Activated T-cell treated with anti-CD3 and anti-CD28 coated beads, Interleukin-2, amount 50 U/mL, for 24 hours (primary cell): ENCODE measurements at regions not wholly inside any gene's neighbourhood (a gene's known extent, or its start where the extent isn't known, plus 50 kb on each side); places are given as distances from the start of the nearest gene placed in this dataset.

ENCODE experiments used
- DNase-seq: peaks from one replicate; pipeline ENCODE4 v3.0.0-alpha.2; 2020
- H3K27ac Mint-ChIP-seq: 2 replicates; pipeline ENCODE4 v1.8.0; 2020; ENCODE audit warnings: mild to moderate bottlenecking, mixed read lengths
- H3K27me3 Mint-ChIP-seq: 2 replicates; pipeline ENCODE4 v1.8.0; 2020; ENCODE audit warnings: mixed read lengths
- H3K36me3 Mint-ChIP-seq: 2 replicates; pipeline ENCODE4 v1.8.0; 2020; ENCODE audit warnings: low read depth, mixed read lengths
- H3K4me1 Mint-ChIP-seq: 2 replicates; pipeline ENCODE4 v1.8.0; 2020; ENCODE audit warnings: low read depth, mixed read lengths
- H3K4me3 Mint-ChIP-seq: 2 replicates; pipeline ENCODE4 v1.8.0; 2020; ENCODE audit warnings: mild to moderate bottlenecking, moderate library complexity, mixed read lengths
- H3K9me3 Mint-ChIP-seq: 2 replicates; pipeline ENCODE4 v1.8.0; 2020; ENCODE audit warnings: mixed read lengths

DNA sequence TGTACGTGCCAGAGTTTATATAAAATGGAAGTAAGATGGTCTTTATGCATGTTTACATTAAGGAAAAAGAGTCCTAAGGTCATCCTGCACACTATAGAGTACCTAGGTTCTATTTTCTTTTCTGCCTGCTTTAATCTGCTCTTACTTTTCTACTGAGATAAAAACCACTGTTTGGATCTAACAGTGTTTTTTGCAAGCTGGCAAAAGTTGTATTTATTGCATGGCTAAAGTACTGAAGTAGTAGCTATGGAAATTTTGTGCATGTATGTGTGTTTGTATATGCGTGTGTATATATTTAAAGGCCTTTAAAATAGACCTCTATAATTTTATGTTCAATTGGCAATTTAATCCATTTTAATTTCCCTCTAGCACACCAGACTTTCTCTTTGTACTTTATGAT is 98.3 kb upstream of the CPSF6 start:
- Mint-ChIP-seq H3K4me1 (no peaks in the 10 kb centered on the region), H3K27ac (no peak overlapping the region), H3K27me3 (peaks cover 19% of the 10 kb centered on the region), H3K36me3 (peaks cover 6% of the 10 kb centered on the region), H3K9me3 (peaks cover 24% of the 10 kb centered on the region), H3K4me3 (no peak overlapping the region)
- no peak for DNase-seq

DNA sequence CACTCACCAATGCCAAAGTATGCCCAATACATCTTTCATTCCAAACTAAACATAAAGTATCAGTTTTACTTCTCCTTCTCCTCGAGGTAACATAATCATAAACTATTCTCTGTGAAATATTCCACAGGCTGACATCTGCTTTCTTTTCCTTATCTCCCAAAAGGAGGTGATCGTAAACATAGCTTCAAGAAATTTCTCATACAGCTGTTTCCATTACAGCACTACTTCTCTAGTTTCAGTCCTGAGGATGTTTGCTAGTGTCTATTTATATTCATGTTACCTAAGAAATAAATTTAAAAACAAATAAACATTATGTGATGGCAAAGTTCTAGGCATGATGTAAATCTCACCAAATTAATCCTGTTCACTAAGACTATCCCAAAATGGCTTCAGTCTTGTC is 90.1 kb upstream of the CPSF6 start:
- H3K27ac Mint-ChIP-seq = no peak overlapping the region
- DNase-seq = no peak

DNA sequence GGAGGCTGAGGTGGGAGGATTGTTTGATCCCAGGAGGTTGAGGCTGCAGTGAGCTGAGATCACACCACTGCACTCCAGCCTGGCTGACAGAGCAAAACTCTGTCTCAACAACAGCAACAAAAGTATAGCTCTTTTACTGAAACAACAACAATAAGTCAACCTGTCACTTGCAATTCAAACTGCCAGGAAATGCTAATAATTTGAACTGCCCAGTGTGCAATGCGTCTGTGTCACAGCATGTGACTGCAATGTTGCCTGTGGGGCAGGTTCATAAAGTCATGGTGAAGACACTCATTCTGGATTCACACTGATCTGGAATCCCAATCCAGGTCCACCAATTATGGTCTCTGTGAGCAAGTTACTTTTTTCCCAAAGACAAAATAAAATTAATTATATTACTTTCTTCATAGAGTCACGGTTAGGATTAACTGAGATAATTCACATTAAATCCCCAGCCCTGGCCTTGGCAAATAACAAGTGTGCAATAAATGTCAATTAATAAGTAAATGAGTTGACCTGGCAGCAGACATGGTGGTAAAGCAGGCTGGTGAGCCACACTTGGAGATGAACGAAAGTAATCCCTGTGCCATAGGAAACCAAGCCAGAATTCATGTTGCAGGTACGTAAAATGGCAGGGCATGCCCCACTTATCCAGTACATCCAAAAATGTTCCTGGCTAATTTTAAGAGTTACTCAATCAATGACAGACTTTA is 89.1 kb upstream of the CPSF6 start:
- no peaks in the 10 kb centered on the region for H3K27me3 Mint-ChIP-seq
- no peaks in the 10 kb centered on the region for H3K9me3 Mint-ChIP-seq
- DNase-seq = no peak
- peaks cover 23% of the 10 kb centered on the region for H3K4me1 Mint-ChIP-seq
- H3K27ac Mint-ChIP-seq = no peak overlapping the region
- H3K4me3 Mint-ChIP-seq = no peak overlapping the region
- no peaks in the 10 kb centered on the region for H3K36me3 Mint-ChIP-seq

More for the DNA sequence above, 90.1 kb upstream of the CPSF6 start:
- Mint-ChIP-seq H3K4me1 (peaks cover 14% of the 10 kb centered on the region), H3K9me3 (no peaks in the 10 kb centered on the region), H3K4me3 (no peak overlapping the region), H3K36me3 (no peaks in the 10 kb centered on the region), H3K27me3 (no peaks in the 10 kb centered on the region)

DNA sequence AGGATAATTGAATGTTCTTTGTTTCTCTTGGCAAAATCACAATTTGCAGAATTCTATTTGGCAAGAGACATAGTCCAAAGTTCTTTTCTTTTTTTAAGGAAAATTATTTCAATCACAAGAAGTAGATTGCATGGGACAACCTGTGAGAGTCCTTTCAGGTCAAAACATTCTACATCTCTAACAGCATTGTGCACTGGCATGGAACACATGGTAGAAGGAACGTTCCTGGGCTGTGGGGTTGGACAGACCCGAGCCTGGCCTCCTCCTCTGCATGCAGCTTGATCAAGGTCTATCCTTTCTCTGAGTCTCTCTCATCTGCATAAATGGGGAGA is 88.6 kb upstream of the CPSF6 start:
- Mint-ChIP-seq H3K9me3 (no peaks in the 10 kb centered on the region), H3K4me3 (no peak overlapping the region), H3K27me3 (no peaks in the 10 kb centered on the region), H3K27ac (no peak overlapping the region), H3K36me3 (no peaks in the 10 kb centered on the region), H3K4me1 (peaks cover 28% of the 10 kb centered on the region)
- no peak for DNase-seq

DNA sequence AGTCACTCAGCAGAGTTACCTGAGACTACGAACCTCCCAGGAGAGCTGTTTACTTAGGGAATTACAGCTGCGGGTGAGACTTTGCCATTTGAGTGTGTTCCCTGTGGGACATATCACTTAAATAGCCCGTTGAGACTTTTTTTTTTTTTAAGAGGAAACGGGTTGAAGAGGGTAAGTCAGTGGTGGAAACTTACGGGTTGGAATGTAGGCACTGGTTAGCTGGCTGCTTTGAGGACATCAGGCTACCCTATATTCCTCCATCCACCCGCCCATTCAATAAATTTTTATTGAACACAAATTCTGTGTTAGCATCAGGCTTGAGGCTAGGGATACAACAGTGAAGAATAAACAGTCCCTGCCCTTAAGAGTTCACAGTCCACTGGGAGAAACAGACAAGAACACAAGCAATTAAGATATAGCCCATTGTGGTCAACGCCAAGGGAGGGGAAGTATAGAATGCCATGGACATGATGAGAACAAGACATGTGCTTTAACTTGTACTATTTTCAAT is 88.1 kb upstream of the CPSF6 start:
- H3K4me3 Mint-ChIP-seq = no peak overlapping the region
- peaks cover 32% of the 10 kb centered on the region for H3K4me1 Mint-ChIP-seq
- H3K36me3 Mint-ChIP-seq = no peaks in the 10 kb centered on the region
- DNase-seq = no peak
- H3K27ac Mint-ChIP-seq = no peak overlapping the region
- no peaks in the 10 kb centered on the region for H3K27me3 Mint-ChIP-seq
- H3K9me3 Mint-ChIP-seq = no peaks in the 10 kb centered on the region

DNA sequence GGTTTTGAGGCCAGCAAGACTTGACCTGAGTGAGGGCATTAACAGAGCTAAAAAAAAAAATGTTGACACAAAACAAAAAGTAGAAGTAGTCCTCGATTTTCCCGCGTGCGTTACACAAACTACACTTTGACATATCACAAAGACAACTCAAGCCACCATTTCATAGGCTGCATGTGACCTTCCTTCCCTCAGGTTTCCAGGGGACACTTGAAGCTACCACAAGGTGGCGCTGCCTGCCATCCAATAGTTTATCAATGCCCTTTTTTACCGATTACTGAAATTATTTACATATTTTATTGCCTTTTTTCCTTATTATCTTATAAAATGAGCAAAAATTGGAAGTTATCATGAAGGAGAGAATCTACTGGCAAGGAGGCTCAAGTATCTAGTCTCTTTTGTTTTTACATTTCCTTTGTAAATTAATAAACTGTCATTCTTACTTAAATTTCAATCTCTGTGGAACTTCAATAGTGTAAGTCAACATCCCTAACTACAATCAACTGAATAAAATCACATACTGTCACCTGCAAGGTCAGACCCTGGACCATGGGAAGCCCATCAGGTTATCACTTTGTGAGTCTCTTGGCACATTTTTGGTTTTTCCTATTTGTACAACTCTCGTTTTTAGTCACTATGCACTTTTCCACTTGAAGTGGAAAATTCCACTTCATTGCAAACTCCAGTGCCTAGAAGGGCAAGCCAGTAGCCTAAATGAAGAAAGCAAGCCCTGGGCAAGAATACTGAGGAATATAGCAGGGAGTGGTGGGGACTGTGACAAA is 84.6 kb upstream of the CPSF6 start:
- Mint-ChIP-seq H3K4me3 (no peak overlapping the region), H3K27ac (peak overlapping the region; percentile 57), H3K27me3 (no peaks in the 10 kb centered on the region), H3K4me1 (peaks cover 43% of the 10 kb centered on the region), H3K36me3 (no peaks in the 10 kb centered on the region), H3K9me3 (no peaks in the 10 kb centered on the region)
- DNase-seq = peak; percentile 80

DNA sequence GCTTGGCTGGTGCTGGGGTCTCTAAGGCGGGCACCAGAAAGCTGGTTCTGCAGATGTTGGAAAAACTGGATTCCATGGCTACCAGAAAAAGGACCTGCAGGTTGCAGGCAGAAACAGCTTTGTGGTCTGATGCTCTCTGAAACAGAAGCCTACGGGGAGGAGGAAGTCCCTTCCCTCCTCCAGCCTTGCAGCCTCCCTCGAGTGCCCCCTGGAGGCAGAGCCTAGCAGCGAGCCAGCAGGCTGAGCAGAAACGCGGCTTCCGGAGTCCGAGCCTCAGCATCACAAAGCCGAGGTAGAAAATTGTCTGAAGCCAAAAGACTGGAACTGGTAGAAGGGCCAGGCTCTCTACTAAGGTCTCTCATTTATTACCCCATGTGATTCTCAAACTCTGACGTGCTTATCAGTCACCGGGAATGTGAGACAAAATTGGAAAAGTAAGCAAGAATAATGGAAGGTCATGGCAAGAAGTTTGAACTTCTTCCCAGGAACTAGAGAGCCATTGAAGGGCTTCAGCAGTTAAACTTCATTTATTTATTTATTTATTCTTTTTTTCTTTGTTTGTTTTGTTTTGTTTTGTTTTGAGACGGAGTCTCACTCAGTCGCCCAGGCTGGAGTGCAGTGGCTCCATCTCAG is 82.2 kb upstream of the CPSF6 start:
- Mint-ChIP-seq H3K27ac (peak overlapping the region; percentile 66), H3K4me3 (peak overlapping the region; percentile 54), H3K9me3 (no peaks in the 10 kb centered on the region), H3K27me3 (no peaks in the 10 kb centered on the region), H3K4me1 (peaks cover 61% of the 10 kb centered on the region), H3K36me3 (no peaks in the 10 kb centered on the region)
- peak; percentile 94 for DNase-seq

DNA sequence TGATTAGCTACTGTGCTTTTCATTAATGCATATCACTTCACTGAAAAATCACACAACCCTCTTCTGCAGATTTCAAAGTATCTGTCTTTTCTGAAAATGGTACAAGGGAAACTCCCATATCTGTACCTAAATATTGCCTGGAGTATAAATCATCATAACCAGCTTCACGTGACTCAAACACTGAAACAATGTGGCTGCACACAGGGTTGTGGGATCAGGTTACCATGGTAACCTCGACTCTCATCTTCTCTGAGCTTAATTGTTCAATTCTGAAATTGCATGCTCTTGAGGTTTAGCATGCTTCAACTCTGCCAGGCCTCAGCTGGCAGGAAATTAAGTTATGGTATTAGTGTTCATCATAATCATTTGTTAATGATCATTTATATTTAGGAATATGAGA is 77.5 kb upstream of the CPSF6 start:
- Mint-ChIP-seq H3K4me3 (no peak overlapping the region), H3K4me1 (peaks cover 33% of the 10 kb centered on the region), H3K9me3 (no peaks in the 10 kb centered on the region), H3K27me3 (no peaks in the 10 kb centered on the region), H3K36me3 (no peaks in the 10 kb centered on the region), H3K27ac (peak overlapping the region; percentile 66)
- no peak for DNase-seq

DNA sequence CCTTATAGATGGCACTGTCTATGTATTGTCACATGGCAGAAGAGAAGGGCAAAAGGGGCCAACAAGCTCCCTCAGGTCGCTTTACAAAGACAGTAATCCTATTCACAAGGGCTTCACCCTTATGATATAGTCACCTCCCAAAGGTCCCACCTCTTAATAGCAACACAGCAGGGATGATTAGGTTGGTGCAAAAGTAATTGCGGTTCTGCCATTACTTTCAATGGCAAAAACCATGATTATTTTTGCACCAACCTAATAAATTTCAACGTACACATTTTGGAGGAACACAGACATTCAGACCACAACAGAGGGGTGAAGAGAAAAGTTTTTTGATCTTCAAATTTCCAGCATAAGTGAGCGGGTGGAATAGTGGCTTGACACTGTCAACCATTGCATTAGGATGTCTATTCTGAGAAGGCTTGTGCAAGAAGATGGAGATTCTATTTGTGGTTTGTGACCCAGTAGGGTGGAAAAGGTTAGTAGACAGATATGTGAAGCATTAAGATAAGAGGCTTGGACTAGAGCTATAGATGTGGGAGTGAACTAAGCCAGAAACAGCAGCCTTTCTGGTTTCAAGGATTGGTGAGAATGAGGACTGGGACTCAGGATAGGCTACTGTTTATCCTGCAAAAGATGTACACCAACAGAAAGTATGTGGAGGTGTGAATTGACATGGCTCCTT is 75.5 kb upstream of the CPSF6 start:
- Mint-ChIP-seq H3K36me3 (no peaks in the 10 kb centered on the region), H3K27me3 (no peaks in the 10 kb centered on the region), H3K4me3 (no peak overlapping the region), H3K27ac (no peak overlapping the region), H3K4me1 (peaks cover 26% of the 10 kb centered on the region), H3K9me3 (no peaks in the 10 kb centered on the region)
- DNase-seq = no peak

DNA sequence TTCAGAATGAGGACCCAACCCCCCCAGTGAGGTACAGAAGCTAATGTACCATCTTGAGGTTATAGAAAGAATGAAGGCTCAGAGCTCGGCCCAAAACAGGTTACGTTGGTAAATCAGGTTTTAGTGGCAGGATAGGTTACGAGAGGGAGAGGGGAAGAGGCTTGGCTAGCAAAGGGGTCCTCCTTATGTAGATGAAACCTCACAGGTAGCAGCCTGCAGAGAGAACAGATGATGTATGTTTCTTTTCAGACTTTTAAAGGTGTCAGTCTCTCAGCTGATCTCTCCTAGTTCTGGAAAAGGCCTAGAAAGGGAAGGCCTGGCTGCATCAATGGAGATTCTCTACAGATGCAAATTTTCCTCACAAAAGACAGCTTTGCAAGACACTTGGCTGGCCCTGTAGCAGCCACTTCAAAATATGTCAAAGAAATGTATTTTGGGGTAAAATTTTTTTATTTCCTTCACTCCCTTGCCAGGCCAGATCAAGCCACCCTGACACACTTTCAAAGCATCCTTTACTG is 71.7 kb upstream of the CPSF6 start:
- Mint-ChIP-seq H3K27me3 (no peaks in the 10 kb centered on the region), H3K4me3 (no peak overlapping the region), H3K9me3 (no peaks in the 10 kb centered on the region), H3K36me3 (no peaks in the 10 kb centered on the region), H3K27ac (no peak overlapping the region), H3K4me1 (peaks cover 3% of the 10 kb centered on the region)
- DNase-seq = no peak

DNA sequence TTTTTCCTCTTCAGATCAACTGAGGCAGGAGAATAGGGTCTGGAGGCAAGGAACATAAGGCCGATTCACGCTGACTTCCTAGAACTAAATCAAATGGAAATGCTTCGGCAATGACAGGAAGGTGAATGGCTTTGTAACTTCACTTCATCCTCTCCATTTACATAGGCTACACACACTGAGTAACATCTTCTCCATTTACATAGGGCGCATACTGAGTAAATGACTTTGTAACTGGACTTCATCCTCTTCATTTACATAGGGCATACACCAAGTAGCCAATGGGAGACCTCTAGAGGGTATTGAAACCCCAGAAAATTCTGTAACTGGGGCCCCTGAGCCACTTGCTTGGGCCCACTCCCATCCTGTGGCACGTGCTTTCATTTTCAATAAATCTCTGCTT is 71.0 kb upstream of the CPSF6 start:
- Mint-ChIP-seq H3K36me3 (no peaks in the 10 kb centered on the region), H3K4me1 (peaks cover 3% of the 10 kb centered on the region), H3K9me3 (no peaks in the 10 kb centered on the region), H3K27me3 (no peaks in the 10 kb centered on the region), H3K4me3 (no peak overlapping the region), H3K27ac (no peak overlapping the region)
- DNase-seq = no peak

DNA sequence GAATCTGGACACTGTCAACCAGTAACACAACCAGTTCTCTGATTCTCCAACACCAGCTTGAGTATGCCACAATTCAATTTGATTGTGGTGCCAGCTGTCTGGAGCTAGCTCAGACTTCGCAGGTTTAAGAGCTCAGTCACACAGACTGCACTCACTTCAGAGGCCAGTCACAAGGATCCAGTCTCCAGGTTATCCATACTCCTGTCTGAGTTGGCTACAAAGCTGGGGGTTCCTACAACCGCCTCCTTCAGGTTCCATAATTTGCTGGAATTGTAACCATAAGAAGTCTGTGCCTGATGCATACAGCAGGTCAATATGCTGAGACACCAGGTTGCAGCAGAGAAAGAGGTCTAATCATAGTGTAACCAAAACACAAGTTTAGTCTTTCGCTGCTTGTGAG is 70.5 kb upstream of the CPSF6 start:
- H3K4me1 Mint-ChIP-seq = peaks cover 2% of the 10 kb centered on the region
- DNase-seq = no peak
- no peak overlapping the region for H3K27ac Mint-ChIP-seq
- H3K9me3 Mint-ChIP-seq = no peaks in the 10 kb centered on the region
- H3K4me3 Mint-ChIP-seq = no peak overlapping the region
- H3K36me3 Mint-ChIP-seq = no peaks in the 10 kb centered on the region
- H3K27me3 Mint-ChIP-seq = no peaks in the 10 kb centered on the region

DNA sequence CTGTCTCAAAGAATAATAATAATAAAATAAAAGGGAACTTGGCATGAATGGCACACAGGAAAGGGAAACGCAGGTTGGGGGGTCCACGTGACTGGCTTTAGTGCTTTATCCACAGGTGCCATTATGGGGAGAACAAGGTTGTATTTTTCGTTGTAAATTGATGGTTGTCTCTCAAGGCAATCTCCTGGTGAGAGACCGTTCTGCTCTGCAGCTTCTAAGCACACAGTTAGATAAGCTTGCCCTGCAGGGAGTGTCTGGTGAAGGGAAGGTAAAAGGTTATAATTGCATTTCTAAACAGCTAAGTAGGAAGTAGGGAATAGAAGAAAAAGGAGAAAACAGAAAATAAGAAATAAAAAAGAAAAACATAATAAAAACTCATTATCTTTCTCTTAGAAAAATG is 69.1 kb upstream of the CPSF6 start:
- H3K9me3 Mint-ChIP-seq = no peaks in the 10 kb centered on the region
- H3K27me3 Mint-ChIP-seq = no peaks in the 10 kb centered on the region
- H3K4me1 Mint-ChIP-seq = no peaks in the 10 kb centered on the region
- no peak overlapping the region for H3K4me3 Mint-ChIP-seq
- H3K27ac Mint-ChIP-seq = no peak overlapping the region
- H3K36me3 Mint-ChIP-seq = no peaks in the 10 kb centered on the region
- no peak for DNase-seq

DNA sequence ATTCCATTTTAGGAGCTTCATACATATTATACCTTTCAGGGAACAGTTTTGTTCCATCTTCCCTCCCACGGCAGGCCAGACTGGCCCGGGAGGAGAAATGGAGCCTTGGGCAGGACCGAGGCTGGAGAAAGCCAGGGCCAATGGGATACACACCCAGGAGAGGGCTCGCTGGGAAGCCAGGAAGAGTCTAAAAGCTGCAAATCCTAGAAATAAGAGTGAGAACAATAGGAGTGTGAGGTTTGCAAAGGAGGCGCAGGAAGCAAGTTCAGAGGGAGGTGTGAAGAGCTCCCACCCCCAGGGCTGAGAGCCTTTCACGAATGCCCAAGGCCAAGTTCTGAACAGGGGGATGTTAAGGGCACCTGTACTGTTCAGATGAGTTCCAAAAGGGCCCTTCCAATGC is 67.5 kb upstream of the CPSF6 start:
- Mint-ChIP-seq H3K36me3 (no peaks in the 10 kb centered on the region), H3K4me1 (no peaks in the 10 kb centered on the region), H3K9me3 (peaks cover 2% of the 10 kb centered on the region), H3K27me3 (no peaks in the 10 kb centered on the region), H3K4me3 (no peak overlapping the region), H3K27ac (no peak overlapping the region)
- no peak for DNase-seq
